Stimulated activated CD4-positive, alpha-beta T cell treated with anti-CD3 and anti-CD28 coated beads, TNF-alpha, amount 100 ng/mL, for 4 hours (primary cell): ENCODE measurements at regions not wholly inside any gene's neighbourhood (a gene's known extent, or its start where the extent isn't known, plus 50 kb on each side); places are given as distances from the start of the nearest gene placed in this dataset.
"Not testable (repeated sequence)": the region's sequence is repeated elsewhere in the genome, so short reads cannot be mapped to it uniquely, and the experiment has no call there.

Source experiments
- DNase-seq, 3 experiments: peaks; one replicate each; pipeline ENCODE4 v3.0.0-alpha.2; 2020; ENCODE audit warnings: low read depth in 3 of 3

GRCh38 chr1:29688471-29689365 is 452.4 kb downstream of the PTPRU start:
- DNase-seq = no peak

- DNase-seq = no peak
These were observed 451.4 kb downstream of the PTPRU start for GRCh38 chr1:29687601-29688244.

GRCh38 chr1:29687166-29687565 is 450.8 kb downstream of the PTPRU start:
- DNase-seq = no peak

- no peak for DNase-seq
These were observed 449.9 kb downstream of the PTPRU start for GRCh38 chr1:29686012-29686930.

- no peak for DNase-seq
These were observed 449.1 kb downstream of the PTPRU start for GRCh38 chr1:29685387-29685786.

GRCh38 chr1:29684141-29684540 is 447.8 kb downstream of the PTPRU start:
- no peak for DNase-seq

- DNase-seq = no peak
These were observed 447.1 kb downstream of the PTPRU start for GRCh38 chr1:29683472-29683871.

GRCh38 chr1:29682919-29683295 is 446.6 kb downstream of the PTPRU start:
- DNase-seq = no peak

GRCh38 chr1:29682171-29682918 is 446.0 kb downstream of the PTPRU start:
- DNase-seq = no peak

- not testable (repeated sequence) for DNase-seq
These were observed 445.1 kb downstream of the PTPRU start for GRCh38 chr1:29681416-29681815.

- no peak for DNase-seq
These were observed 443.7 kb downstream of the PTPRU start for GRCh38 chr1:29679828-29680558.

GRCh38 chr1:29679316-29679715 is 443.0 kb downstream of the PTPRU start:
- no peak for DNase-seq

- DNase-seq = no peak
These were observed 441.0 kb downstream of the PTPRU start for GRCh38 chr1:29677028-29678024.

- DNase-seq = no peak
These were observed 440.2 kb downstream of the PTPRU start for GRCh38 chr1:29676496-29676895.

GRCh38 chr1:29675481-29676263 is 439.4 kb downstream of the PTPRU start:
- DNase-seq = no peak

GRCh38 chr1:29674627-29675326 is 438.5 kb downstream of the PTPRU start:
- DNase-seq = no peak

- no peak for DNase-seq
These were observed 437.6 kb downstream of the PTPRU start for GRCh38 chr1:29673669-29674626.
